OCI-LY7 (cell line): ENCODE measurements at regions not wholly inside any gene's neighbourhood (a gene's known extent, or its start where the extent isn't known, plus 50 kb on each side); places are given as distances from the start of the nearest gene placed in this dataset.

ENCODE experiments used
- BruUV-seq: library from RNA; stranded (reverse); fragments of 400-500 nt; replicated peaks from 2 replicates; lab custom pipeline; 2021; lab: Mats Ljungman, UMichigan
- CTCF ChIA-PET: fragments of 300-600 bp; sonication (Branson Sonifier 250); formaldehyde crosslinking; loops from one replicate; lab custom pipeline; 2022; ENCODE audit warnings: antibody characterized with exemption; ENCODE audit not compliant: unreplicated experiment; lab: Charles Lee
- POLR2A ChIA-PET: fragments of 300-600 bp; sonication (Branson Sonifier 250); formaldehyde crosslinking; loops from one replicate; lab custom pipeline; 2022; ENCODE audit warnings: antibody characterized with exemption; lab: Charles Lee
- DNase-seq: peaks from one replicate; pipeline ENCODE4 v3.0.0-alpha.2; 2015; ENCODE audit warnings: low spot score
- H2AFZ ChIP-seq: fragments of 200-600 bp; sonication (generic), shearing (Covaris generic); 2 replicates; pipeline ENCODE4 v1.6.1; 2014; ENCODE audit warnings: mild to moderate bottlenecking, antibody characterized with exemption, low read length, moderate library complexity
- H3K27ac ChIP-seq: fragments of 200-600 bp; sonication (generic); 2 replicates; pipeline ENCODE4 v1.5.1; 2014; ENCODE audit warnings: mixed run types, low read depth, mild to moderate bottlenecking, moderate library complexity, low read length, inconsistent platforms; ENCODE audit not compliant: poor library complexity, severe bottlenecking
- H3K36me3 ChIP-seq: fragments of 200-600 bp; sonication (generic); 2 replicates; pipeline ENCODE4 v1.6.1; 2014; ENCODE audit warnings: mild to moderate bottlenecking, antibody characterized with exemption, low read length, moderate library complexity, mixed read lengths; ENCODE audit not compliant: insufficient read depth
- H3K4me1 ChIP-seq: fragments of 200-600 bp; sonication (generic); 2 replicates; pipeline ENCODE4 v1.5.1; 2014; ENCODE audit warnings: mild to moderate bottlenecking, low read length; ENCODE audit not compliant: insufficient read depth, poor library complexity, severe bottlenecking
- H3K4me2 ChIP-seq: fragments of 200-600 bp; sonication (generic); 2 replicates; pipeline ENCODE4 v1.6.1; 2014; ENCODE audit warnings: mild to moderate bottlenecking, low read length
- H3K4me3 ChIP-seq: fragments of 200-600 bp; sonication (generic); 2 replicates; pipeline ENCODE4 v1.5.1; 2014; ENCODE audit warnings: mild to moderate bottlenecking, low read depth, low read length; ENCODE audit not compliant: poor library complexity, severe bottlenecking
- H3K79me2 ChIP-seq: fragments of 200-600 bp; sonication (generic); 2 replicates; pipeline ENCODE4 v1.6.1; 2016; ENCODE audit warnings: low read depth, mild to moderate bottlenecking, low read length, moderate library complexity, mixed read lengths; ENCODE audit not compliant: insufficient read depth
- H3K9me2 ChIP-seq: fragments of 200-600 bp; sonication (generic); 2 replicates; pipeline ENCODE4 v1.6.1; 2016; ENCODE audit warnings: mild to moderate bottlenecking, low read length, mixed read lengths; ENCODE audit not compliant: insufficient read depth
- H3K9me3 ChIP-seq: fragments of 200-600 bp; sonication (generic); 2 replicates; pipeline ENCODE4 v1.6.1; 2014; ENCODE audit warnings: mild to moderate bottlenecking, mixed run types, low read length, mixed read lengths
- H4K20me1 ChIP-seq: fragments of 200-600 bp; sonication (generic); 2 replicates; pipeline ENCODE4 v1.6.1; 2014; ENCODE audit warnings: mild to moderate bottlenecking, antibody characterized with exemption, low read length, moderate library complexity, mixed read lengths; ENCODE audit not compliant: insufficient read depth
- EZH2phosphoT487 ChIP-seq: fragments of 200-600 bp; sonication (generic); IDR thresholded peaks from 2 replicates; pipeline ENCODE4 v1.6.1; 2018; ENCODE audit warnings: low read depth, borderline replicate concordance, mild to moderate bottlenecking, mixed run types, antibody characterized with exemption, low read length, moderate library complexity, mixed read lengths
- intact Hi-C: fragments of 100-400 bp; cut with micrococcal nuclease; formaldehyde crosslinking; loops from one replicate; pipeline ENCODE4 v1.10.0; 2022; ENCODE audit not compliant: unreplicated experiment
- TF ChIP-seq, protein P1 (sequence below): fragments of 200-600 bp; sonication (generic); conservative IDR thresholded peaks from 2 replicates; pipeline ENCODE4 v1.5.1; 2014; ENCODE audit warnings: mild to moderate bottlenecking, antibody characterized with exemption, low read length, moderate library complexity, mixed read lengths

DNA sequence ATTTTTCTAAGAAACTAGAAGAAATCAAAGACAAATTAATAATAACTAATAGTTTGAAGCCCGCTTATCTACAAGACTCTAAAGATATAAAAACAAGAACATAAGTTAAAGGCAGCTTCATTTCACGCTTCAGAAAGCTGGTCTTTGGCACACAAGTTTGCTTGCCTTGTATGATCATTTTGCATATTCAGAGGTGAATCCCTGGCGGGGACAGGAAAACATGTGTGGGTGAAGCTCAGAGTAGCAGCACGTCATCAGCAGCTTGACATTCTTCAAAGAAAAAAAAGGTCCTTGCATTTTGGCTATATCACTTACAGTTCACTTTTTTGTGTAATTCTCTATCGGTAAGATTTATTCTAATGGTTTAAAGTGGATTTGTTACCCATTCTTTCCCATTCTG, 1911.8 kb downstream of the MRPL39 start:
- no peaks in the 10 kb centered on the region for H3K36me3 ChIP-seq
- H3K4me1 ChIP-seq: no peaks in the 10 kb centered on the region
- no peaks in the 10 kb centered on the region for H3K79me2 ChIP-seq
- POLR2A ChIA-PET: interaction anchor here (0.6 to 1.0 kb wide), 2 partner anchors 11 to 51 kb away, joined by 3 read pairs; no protein-coding TSS in a partner anchor
- intact Hi-C loops: no loop called here
- no peaks in the 10 kb centered on the region for H4K20me1 ChIP-seq
- BruUV-seq: no TSS peak
- H3K9me3 ChIP-seq: peaks cover 18% of the 10 kb centered on the region; the same call in 1 of the 2 replicates
- H3K4me3 ChIP-seq: no peak overlapping the region
- H2AFZ ChIP-seq: no peak overlapping the region
- no peak overlapping the region for H3K27ac ChIP-seq
- H3K9me2 ChIP-seq: no peaks in the 10 kb centered on the region
- CTCF ChIA-PET: interaction anchor here (0.6 kb wide), 1 partner anchor 43 kb away, joined by 3 read pairs; no protein-coding TSS in a partner anchor
- DNase-seq: no peak
- no peak overlapping the region for H3K4me2 ChIP-seq
- TF ChIP-seq EZH2phosphoT487: no peak
- TF ChIP-seq, protein P1, sequence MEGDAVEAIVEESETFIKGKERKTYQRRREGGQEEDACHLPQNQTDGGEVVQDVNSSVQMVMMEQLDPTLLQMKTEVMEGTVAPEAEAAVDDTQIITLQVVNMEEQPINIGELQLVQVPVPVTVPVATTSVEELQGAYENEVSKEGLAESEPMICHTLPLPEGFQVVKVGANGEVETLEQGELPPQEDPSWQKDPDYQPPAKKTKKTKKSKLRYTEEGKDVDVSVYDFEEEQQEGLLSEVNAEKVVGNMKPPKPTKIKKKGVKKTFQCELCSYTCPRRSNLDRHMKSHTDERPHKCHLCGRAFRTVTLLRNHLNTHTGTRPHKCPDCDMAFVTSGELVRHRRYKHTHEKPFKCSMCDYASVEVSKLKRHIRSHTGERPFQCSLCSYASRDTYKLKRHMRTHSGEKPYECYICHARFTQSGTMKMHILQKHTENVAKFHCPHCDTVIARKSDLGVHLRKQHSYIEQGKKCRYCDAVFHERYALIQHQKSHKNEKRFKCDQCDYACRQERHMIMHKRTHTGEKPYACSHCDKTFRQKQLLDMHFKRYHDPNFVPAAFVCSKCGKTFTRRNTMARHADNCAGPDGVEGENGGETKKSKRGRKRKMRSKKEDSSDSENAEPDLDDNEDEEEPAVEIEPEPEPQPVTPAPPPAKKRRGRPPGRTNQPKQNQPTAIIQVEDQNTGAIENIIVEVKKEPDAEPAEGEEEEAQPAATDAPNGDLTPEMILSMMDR: no peak

DNA sequence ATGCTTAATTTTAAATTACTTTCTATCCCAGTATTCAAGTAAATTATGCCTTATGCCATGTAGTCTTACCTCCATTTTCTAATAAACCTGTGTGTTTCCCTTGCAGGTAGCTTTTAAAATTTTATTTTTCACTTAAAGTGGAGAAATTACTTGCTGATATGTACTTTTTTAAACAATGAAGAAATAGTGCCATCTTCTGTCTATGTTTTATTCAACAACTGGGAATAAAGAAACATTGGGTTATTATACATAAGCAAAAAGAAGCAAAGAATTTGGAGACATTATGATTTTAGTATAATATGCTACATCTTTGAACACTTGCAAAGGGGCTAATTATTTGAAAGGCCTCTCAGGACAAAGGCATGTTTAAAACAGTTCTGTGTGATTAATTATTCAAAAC, 1912.9 kb downstream of the MRPL39 start:
- no peak for DNase-seq
- no peaks in the 10 kb centered on the region for H4K20me1 ChIP-seq
- no peak overlapping the region for H3K4me2 ChIP-seq
- no peak for TF ChIP-seq EZH2phosphoT487
- TF ChIP-seq, protein P1: no peak
- no peaks in the 10 kb centered on the region for H3K79me2 ChIP-seq
- no TSS peak for BruUV-seq
- no peak overlapping the region for H3K4me3 ChIP-seq
- no peaks in the 10 kb centered on the region for H3K36me3 ChIP-seq
- H2AFZ ChIP-seq: no peak overlapping the region
- intact Hi-C loops: no loop called here
- H3K4me1 ChIP-seq: no peaks in the 10 kb centered on the region
- H3K9me3 ChIP-seq: peaks cover 18% of the 10 kb centered on the region; the same call in 1 of the 2 replicates
- CTCF ChIA-PET: no interaction called here
- H3K27ac ChIP-seq: no peak overlapping the region
- POLR2A ChIA-PET: interaction anchor here (0.6 to 1.0 kb wide), 2 partner anchors 10 to 1589 kb away, joined by 3 read pairs; no protein-coding TSS in a partner anchor
- H3K9me2 ChIP-seq: no peaks in the 10 kb centered on the region

DNA sequence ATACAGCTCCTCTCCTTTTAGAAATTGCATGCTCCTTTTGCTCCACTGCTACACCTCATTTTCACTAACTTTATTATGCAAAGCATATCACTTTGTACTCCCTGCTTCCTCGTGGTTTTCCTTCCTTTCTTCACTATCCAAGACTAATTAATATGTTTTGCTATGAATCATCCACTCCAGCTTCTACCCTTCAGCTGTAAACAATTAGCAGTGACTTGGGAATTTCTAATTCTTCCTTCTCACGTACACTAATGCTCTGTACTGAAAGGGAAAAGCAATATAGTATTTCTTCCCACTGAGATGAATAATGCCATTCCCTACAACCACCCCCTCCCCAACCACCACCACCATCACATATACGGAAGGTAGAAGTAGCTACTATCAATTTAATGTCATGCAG, 1917.0 kb downstream of the MRPL39 start:
- H4K20me1 ChIP-seq: no peaks in the 10 kb centered on the region
- BruUV-seq: no TSS peak
- no peak overlapping the region for H3K4me2 ChIP-seq
- POLR2A ChIA-PET: interaction anchor here (0.6 to 1.4 kb wide), 5 partner anchors 9 to 147 kb away, joined by 3 to 9 read pairs (median 3); no protein-coding TSS in a partner anchor
- H3K79me2 ChIP-seq: no peaks in the 10 kb centered on the region
- peaks cover 5% of the 10 kb centered on the region; the same call in 1 of the 2 replicates for H3K9me3 ChIP-seq
- H3K27ac ChIP-seq: no peak overlapping the region
- H3K9me2 ChIP-seq: no peaks in the 10 kb centered on the region
- H2AFZ ChIP-seq: no peak overlapping the region
- H3K36me3 ChIP-seq: no peaks in the 10 kb centered on the region
- no peak overlapping the region for H3K4me3 ChIP-seq
- no peak for DNase-seq
- intact Hi-C loops: no loop called here
- CTCF ChIA-PET: no interaction called here
- no peaks in the 10 kb centered on the region for H3K4me1 ChIP-seq
- TF ChIP-seq EZH2phosphoT487: no peak
- TF ChIP-seq, protein P1: no peak
